SK-N-SH (cell line): ENCODE measurements at regions not wholly inside any gene's neighbourhood (a gene's known extent, or its start where the extent isn't known, plus 50 kb on each side); places are given as distances from the start of the nearest gene placed in this dataset.

ENCODE experiments used
- CHD2 ChIP-seq: fragments of 150-350 bp; IDR thresholded peaks from 2 replicates; pipeline ENCODE4 v1.6.1; 2018; ENCODE audit warnings: low read length; ENCODE audit not compliant: partially characterized antibody
- EP300 ChIP-seq, 2 experiments: IDR thresholded peaks; 2 replicates each; pipeline versions ENCODE4 v1.4.0 to v1.6.1; 2012; ENCODE audit warnings: borderline replicate concordance in 1 of 2, low read depth in 1 of 2, low read length in 1 of 2
- FOXM1 ChIP-seq: IDR thresholded peaks from 2 replicates; pipeline ENCODE4 v1.4.0; 2012; ENCODE audit warnings: low read depth, mild to moderate bottlenecking
- GABPA ChIP-seq: IDR thresholded peaks from 2 replicates; pipeline ENCODE4 v1.4.0; 2012; ENCODE audit warnings: low read depth, mild to moderate bottlenecking
- GATA2 ChIP-seq: sonication (generic); formaldehyde crosslinking; IDR thresholded peaks from 2 replicates; pipeline ENCODE4 v1.5.0; 2020; ENCODE audit warnings: mild to moderate bottlenecking, missing genetic modification reagents
- POLR2AphosphoS5 ChIP-seq: IDR thresholded peaks from 2 replicates; pipeline ENCODE4 v1.6.1; 2012; ENCODE audit warnings: low read depth, low read length
- REST ChIP-seq: IDR thresholded peaks from 2 replicates; pipeline ENCODE4 v1.6.1; 2012; ENCODE audit warnings: mild to moderate bottlenecking, low read depth, low read length, moderate library complexity
- SMC3 ChIP-seq: IDR thresholded peaks from 2 replicates; pipeline ENCODE4 v1.6.1; 2012; ENCODE audit warnings: low read depth, low read length, improper control_type of control experiment
- TAF1 ChIP-seq: IDR thresholded peaks from 2 replicates; pipeline ENCODE4 v1.6.1; 2012; ENCODE audit warnings: low read depth, mild to moderate bottlenecking, low read length, moderate library complexity, borderline replicate concordance
- TF ChIP-seq, protein P1 (sequence below): fragments of 200-600 bp; sonication (generic); IDR thresholded peaks from 2 replicates; pipeline ENCODE4 v1.6.1; 2017; ENCODE audit warnings: antibody characterized with exemption, mild to moderate bottlenecking, moderate library complexity
- TF ChIP-seq, protein P2 (sequence below): IDR thresholded peaks from 2 replicates; pipeline ENCODE4 v1.4.0; 2012; ENCODE audit warnings: low read depth, borderline replicate concordance
- TF ChIP-seq, protein P3 (sequence below): IDR thresholded peaks from 2 replicates; pipeline ENCODE4 v1.4.0; 2012; ENCODE audit warnings: low read depth
- TF ChIP-seq, protein P4 (sequence below): fragments of 150-350 bp; IDR thresholded peaks from 2 replicates; pipeline ENCODE4 v1.6.1; 2017; ENCODE audit warnings: antibody characterized with exemption, low read length, low read depth, borderline replicate concordance

DNA sequence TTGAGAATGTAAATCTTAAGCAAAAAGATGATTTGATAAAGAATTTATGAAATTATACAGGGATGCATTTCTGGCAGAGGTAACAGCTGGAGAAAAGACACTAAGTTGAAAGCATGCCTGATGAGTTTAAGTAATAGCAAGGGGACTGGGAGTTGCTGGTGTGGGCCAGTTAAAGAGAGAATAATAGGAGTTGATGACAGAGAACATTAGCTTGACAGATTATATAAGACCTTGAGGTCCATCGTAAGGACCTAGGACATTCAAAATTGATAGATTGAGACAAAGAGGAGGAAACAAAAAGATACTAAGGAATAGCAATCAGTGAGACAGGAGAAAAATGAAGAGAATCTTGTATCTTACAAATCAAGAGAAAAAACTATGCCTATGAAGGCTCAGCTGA lies 84.7 kb upstream of the TMPRSS15 start:
- TF ChIP-seq, protein P1, sequence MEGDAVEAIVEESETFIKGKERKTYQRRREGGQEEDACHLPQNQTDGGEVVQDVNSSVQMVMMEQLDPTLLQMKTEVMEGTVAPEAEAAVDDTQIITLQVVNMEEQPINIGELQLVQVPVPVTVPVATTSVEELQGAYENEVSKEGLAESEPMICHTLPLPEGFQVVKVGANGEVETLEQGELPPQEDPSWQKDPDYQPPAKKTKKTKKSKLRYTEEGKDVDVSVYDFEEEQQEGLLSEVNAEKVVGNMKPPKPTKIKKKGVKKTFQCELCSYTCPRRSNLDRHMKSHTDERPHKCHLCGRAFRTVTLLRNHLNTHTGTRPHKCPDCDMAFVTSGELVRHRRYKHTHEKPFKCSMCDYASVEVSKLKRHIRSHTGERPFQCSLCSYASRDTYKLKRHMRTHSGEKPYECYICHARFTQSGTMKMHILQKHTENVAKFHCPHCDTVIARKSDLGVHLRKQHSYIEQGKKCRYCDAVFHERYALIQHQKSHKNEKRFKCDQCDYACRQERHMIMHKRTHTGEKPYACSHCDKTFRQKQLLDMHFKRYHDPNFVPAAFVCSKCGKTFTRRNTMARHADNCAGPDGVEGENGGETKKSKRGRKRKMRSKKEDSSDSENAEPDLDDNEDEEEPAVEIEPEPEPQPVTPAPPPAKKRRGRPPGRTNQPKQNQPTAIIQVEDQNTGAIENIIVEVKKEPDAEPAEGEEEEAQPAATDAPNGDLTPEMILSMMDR = no peak
- TF ChIP-seq, protein P2, sequence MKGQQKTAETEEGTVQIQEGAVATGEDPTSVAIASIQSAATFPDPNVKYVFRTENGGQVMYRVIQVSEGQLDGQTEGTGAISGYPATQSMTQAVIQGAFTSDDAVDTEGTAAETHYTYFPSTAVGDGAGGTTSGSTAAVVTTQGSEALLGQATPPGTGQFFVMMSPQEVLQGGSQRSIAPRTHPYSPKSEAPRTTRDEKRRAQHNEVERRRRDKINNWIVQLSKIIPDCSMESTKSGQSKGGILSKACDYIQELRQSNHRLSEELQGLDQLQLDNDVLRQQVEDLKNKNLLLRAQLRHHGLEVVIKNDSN = no peak
- TF ChIP-seq POLR2AphosphoS5 = no peak
- TF ChIP-seq CHD2 = no peak
- TF ChIP-seq, protein P3, sequence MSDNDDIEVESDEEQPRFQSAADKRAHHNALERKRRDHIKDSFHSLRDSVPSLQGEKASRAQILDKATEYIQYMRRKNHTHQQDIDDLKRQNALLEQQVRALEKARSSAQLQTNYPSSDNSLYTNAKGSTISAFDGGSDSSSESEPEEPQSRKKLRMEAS = no peak
- TF ChIP-seq FOXM1 = no peak
- no peak for TF ChIP-seq SMC3
- TF ChIP-seq REST = no peak
- no peak for TF ChIP-seq EP300 (IDR thresholded peaks at IDR 0.05; ENCODE audit: borderline replicate concordance in 1 of 2, low read depth in 1 of 2, low read length in 1 of 2)
- TF ChIP-seq, protein P4, sequence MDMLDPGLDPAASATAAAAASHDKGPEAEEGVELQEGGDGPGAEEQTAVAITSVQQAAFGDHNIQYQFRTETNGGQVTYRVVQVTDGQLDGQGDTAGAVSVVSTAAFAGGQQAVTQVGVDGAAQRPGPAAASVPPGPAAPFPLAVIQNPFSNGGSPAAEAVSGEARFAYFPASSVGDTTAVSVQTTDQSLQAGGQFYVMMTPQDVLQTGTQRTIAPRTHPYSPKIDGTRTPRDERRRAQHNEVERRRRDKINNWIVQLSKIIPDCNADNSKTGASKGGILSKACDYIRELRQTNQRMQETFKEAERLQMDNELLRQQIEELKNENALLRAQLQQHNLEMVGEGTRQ = no peak
- TF ChIP-seq GATA2 = no peak
- no peak for TF ChIP-seq GABPA
- TF ChIP-seq TAF1 = no peak
